MCF 10A (cell line): ENCODE measurements at regions not wholly inside any gene's neighbourhood (a gene's known extent, or its start where the extent isn't known, plus 50 kb on each side); places are given as distances from the start of the nearest gene placed in this dataset.

Source experiments
- BruUV-seq: library from RNA; stranded (reverse); fragments of 400-500 nt; replicated peaks from 2 replicates; lab custom pipeline; 2021; lab: Mats Ljungman, UMichigan
- CTCF ChIA-PET: fragments of 300-600 bp; sonication (Branson Sonifier 250); formaldehyde crosslinking; extraction: SDS; loops from one replicate; lab custom pipeline; 2021; ENCODE audit warnings: antibody characterized with exemption, inconsistent platforms; lab: Yijun Ruan, JAX
- POLR2A ChIA-PET: fragments of 300-600, 350-650 bp; sonication (Branson Sonifier 250); formaldehyde crosslinking; extraction: SDS; loops from one replicate; lab custom pipeline; 2020; ENCODE audit warnings: antibody characterized with exemption, inconsistent platforms; lab: Yijun Ruan, JAX
- DNase-seq: peaks from one replicate; pipeline ENCODE4 v3.0.0-alpha.2; 2018; ENCODE audit not compliant: unreplicated experiment
- H3K27ac Mint-ChIP-seq: one replicate; pipeline ENCODE4 v1.8.0; 2022; ENCODE audit warnings: mild to moderate bottlenecking, low read depth, mixed read lengths; ENCODE audit not compliant: unreplicated experiment
- H3K27me3 Mint-ChIP-seq: one replicate; pipeline ENCODE4 v1.8.0; 2022; ENCODE audit warnings: mixed read lengths; ENCODE audit not compliant: insufficient read depth, unreplicated experiment
- H3K36me3 Mint-ChIP-seq: one replicate; pipeline ENCODE4 v1.8.0; 2022; ENCODE audit warnings: mild to moderate bottlenecking, moderate library complexity, mixed read lengths; ENCODE audit not compliant: insufficient read depth, unreplicated experiment
- H3K4me1 Mint-ChIP-seq: one replicate; pipeline ENCODE4 v1.8.0; 2022; ENCODE audit warnings: mixed read lengths; ENCODE audit not compliant: insufficient read depth, unreplicated experiment
- H3K4me3 Mint-ChIP-seq: one replicate; pipeline ENCODE4 v1.8.0; 2022; ENCODE audit warnings: mild to moderate bottlenecking, moderate library complexity, mixed read lengths; ENCODE audit not compliant: unreplicated experiment
- H3K9me3 Mint-ChIP-seq: one replicate; pipeline ENCODE4 v1.8.0; 2022; ENCODE audit warnings: mixed read lengths; ENCODE audit not compliant: unreplicated experiment
- intact Hi-C: fragments of 100-400 bp; cut with micrococcal nuclease; formaldehyde crosslinking; loops from 2 replicates; pipeline ENCODE4 v1.14.1; 2022
- TF ChIP-seq, protein P1 (sequence below): fragments of 200-600 bp; IDR thresholded peaks from one replicate; pipeline ENCODE4 v1.8.0; 2022; ENCODE audit warnings: antibody characterized with exemption, mild to moderate bottlenecking; ENCODE audit not compliant: unreplicated experiment

DNA sequence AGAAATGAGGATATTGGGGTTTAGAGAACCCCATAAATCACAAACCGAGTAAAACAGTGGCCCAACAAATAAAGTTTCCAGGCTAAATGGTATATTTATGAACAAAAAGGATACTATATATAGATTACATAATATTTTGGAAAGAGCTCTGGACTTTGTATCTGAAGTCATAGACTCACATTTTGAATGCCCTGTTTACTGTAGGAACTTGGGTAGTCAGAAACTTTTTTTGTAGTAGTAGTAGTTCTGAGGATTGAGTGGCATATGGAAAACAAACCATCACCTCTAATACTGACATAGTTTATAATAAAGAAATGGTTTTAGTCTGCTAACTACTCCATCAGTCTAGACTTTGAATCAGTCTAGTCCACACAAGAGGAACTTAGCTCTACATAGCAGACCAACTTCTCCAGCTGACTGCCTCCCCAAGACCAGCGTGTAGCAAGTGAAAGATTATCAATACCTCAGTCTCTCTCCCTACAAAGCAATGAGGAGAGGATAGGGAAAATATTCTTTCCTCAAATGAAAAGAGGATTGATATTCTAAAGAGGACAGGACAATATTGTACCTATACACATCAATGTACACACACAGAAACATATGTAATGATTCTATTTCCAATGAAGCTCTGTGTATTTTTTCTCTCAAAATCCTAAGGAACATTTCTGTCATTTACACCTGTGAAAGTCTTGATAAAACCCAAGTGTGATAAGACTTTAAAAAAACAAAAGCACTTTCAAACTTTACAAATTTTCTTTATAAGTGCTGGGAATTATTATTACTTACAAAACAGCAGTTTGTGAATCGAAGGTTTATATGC, 184.9 kb upstream of the MAP2 start:
- H3K4me1 Mint-ChIP-seq: no peaks in the 10 kb centered on the region
- TF ChIP-seq, protein P1, sequence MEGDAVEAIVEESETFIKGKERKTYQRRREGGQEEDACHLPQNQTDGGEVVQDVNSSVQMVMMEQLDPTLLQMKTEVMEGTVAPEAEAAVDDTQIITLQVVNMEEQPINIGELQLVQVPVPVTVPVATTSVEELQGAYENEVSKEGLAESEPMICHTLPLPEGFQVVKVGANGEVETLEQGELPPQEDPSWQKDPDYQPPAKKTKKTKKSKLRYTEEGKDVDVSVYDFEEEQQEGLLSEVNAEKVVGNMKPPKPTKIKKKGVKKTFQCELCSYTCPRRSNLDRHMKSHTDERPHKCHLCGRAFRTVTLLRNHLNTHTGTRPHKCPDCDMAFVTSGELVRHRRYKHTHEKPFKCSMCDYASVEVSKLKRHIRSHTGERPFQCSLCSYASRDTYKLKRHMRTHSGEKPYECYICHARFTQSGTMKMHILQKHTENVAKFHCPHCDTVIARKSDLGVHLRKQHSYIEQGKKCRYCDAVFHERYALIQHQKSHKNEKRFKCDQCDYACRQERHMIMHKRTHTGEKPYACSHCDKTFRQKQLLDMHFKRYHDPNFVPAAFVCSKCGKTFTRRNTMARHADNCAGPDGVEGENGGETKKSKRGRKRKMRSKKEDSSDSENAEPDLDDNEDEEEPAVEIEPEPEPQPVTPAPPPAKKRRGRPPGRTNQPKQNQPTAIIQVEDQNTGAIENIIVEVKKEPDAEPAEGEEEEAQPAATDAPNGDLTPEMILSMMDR: no peak
- no TSS peak for BruUV-seq
- H3K4me3 Mint-ChIP-seq: no peak overlapping the region
- no peak for DNase-seq
- ChIA-PET POLR2A (interaction anchor here (0.8 kb wide), 1 partner anchor 63 kb away, joined by 3 read pairs; no protein-coding TSS in a partner anchor), CTCF (interaction anchor here (0.7 to 1.0 kb wide), 2 partner anchors 20 to 31 kb away, joined by 3 read pairs; no protein-coding TSS in a partner anchor)
- H3K27ac Mint-ChIP-seq: no peak overlapping the region
- no peaks in the 10 kb centered on the region for H3K36me3 Mint-ChIP-seq
- peaks cover 8% of the 10 kb centered on the region for H3K9me3 Mint-ChIP-seq
- intact Hi-C loops: no loop called here
- H3K27me3 Mint-ChIP-seq: peaks cover 23% of the 10 kb centered on the region

DNA sequence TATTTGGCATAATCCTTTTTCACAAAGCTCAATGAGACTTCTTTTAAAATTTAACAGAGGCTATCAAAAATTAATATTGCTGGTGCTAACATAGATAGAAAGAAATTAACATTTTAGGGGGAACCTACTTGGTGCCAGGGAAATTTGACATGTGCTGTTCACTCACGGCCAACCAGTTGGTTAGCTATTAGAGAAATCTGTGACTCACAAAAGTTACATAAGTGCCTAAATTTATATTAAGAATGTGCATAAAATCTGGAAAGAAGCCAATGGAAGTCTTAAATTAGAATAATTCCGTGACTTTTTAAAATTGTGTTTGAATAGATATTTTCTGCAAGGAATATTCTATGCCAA, 184.3 kb upstream of the MAP2 start:
- ChIA-PET CTCF (interaction anchor here (1.0 kb wide), 1 partner anchor 82 kb away, joined by 3 read pairs; no protein-coding TSS in a partner anchor), POLR2A (interaction anchor here (0.8 kb wide), 1 partner anchor 64 kb away, joined by 3 read pairs; no protein-coding TSS in a partner anchor)
- TF ChIP-seq, protein P1: no peak
- no peak for DNase-seq
- Mint-ChIP-seq H3K27ac (no peak overlapping the region), H3K9me3 (peaks cover 8% of the 10 kb centered on the region), H3K27me3 (peaks cover 29% of the 10 kb centered on the region), H3K36me3 (no peaks in the 10 kb centered on the region), H3K4me3 (no peak overlapping the region), H3K4me1 (no peaks in the 10 kb centered on the region)
- no TSS peak for BruUV-seq
- intact Hi-C loops: no loop called here

GRCh38 chr2:209240204-209240603, 183.6 kb upstream of the MAP2 start:
- intact Hi-C loops: no loop called here
- DNase-seq: no peak

DNA sequence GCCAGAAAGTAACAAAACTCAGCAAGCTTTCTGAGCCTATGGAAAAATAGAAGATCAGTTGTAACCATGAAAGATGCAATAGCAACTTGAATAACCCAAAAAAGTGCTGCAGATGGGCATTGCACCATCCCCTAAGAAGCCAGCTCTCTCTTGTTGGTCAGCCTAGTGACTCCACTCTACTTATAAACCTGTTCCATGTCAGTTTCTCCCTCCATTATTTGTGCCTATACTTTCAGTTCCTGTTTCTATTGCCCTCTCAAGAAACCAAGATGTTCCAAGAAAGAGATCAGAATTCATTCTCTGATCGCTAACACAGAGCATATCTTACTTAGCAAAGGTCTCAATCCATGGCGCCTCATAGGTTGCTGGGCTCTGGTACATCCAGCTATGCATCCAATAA, 170.3 kb upstream of the MAP2 start:
- Mint-ChIP-seq H3K27me3 (peaks cover 37% of the 10 kb centered on the region), H3K9me3 (no peaks in the 10 kb centered on the region), H3K4me3 (no peak overlapping the region), H3K4me1 (no peaks in the 10 kb centered on the region), H3K36me3 (no peaks in the 10 kb centered on the region), H3K27ac (no peak overlapping the region)
- TF ChIP-seq, protein P1: no peak
- CTCF ChIA-PET: no interaction called here
- no TSS peak for BruUV-seq
- intact Hi-C loops: no loop called here
- no peak for DNase-seq
- POLR2A ChIA-PET: no interaction called here

More at GRCh38 chr2:209240204-209240603, 183.6 kb upstream of the MAP2 start:
- peaks cover 31% of the 10 kb centered on the region for H3K27me3 Mint-ChIP-seq
- H3K36me3 Mint-ChIP-seq: no peaks in the 10 kb centered on the region
- no peak overlapping the region for H3K27ac Mint-ChIP-seq
- CTCF ChIA-PET: interaction anchor here (1.0 kb wide), 1 partner anchor 81 kb away, joined by 3 read pairs; no protein-coding TSS in a partner anchor
- no peak overlapping the region for H3K4me3 Mint-ChIP-seq
- TF ChIP-seq, protein P1: no peak
- no peaks in the 10 kb centered on the region for H3K4me1 Mint-ChIP-seq
- H3K9me3 Mint-ChIP-seq: peaks cover 8% of the 10 kb centered on the region
- no TSS peak for BruUV-seq
- POLR2A ChIA-PET: interaction anchor here (0.8 kb wide), 2 partner anchors 65 to 860 kb away, joined by 3 read pairs; no protein-coding TSS in a partner anchor
